ENCODE measurements at regions not wholly inside any gene's neighbourhood (a gene's known extent, or its start where the extent isn't known, plus 50 kb on each side); places are given as distances from the start of the nearest gene placed in this dataset.

GRCh38 chr14:62431496-62431895, 613.8 kb downstream of the KCNH5 start:
- no peak for DNase-seq (ENCODE audit: low spot score)
- Histone ChIP-seq H3K27ac (no peak overlapping the region), H3K4me3 (no peak overlapping the region)
- TF ChIP-seq CTCF (IDR thresholded peaks at IDR 0.05), result no peak

- Histone ChIP-seq H3K27ac (no peak overlapping the region), H3K4me3 (no peak overlapping the region)
- no peak for DNase-seq (ENCODE audit: low spot score)
- TF ChIP-seq CTCF (IDR thresholded peaks at IDR 0.05), result no peak
These were observed 612.3 kb downstream of the KCNH5 start for GRCh38 chr14:62432955-62433354.

GRCh38 chr14:62436261-62436660, 609.0 kb downstream of the KCNH5 start:
- Histone ChIP-seq H3K27ac (no peak overlapping the region), H3K4me3 (no peak overlapping the region)
- TF ChIP-seq CTCF (IDR thresholded peaks at IDR 0.05), result no peak
- no peak for DNase-seq (ENCODE audit: low spot score)

- no peak for TF ChIP-seq CTCF (IDR thresholded peaks at IDR 0.05)
- no peak overlapping the region for H3K4me3 ChIP-seq
- no peak overlapping the region for H3K27ac ChIP-seq
- no peak for DNase-seq (ENCODE audit: low spot score)
These were observed 606.0 kb downstream of the KCNH5 start for GRCh38 chr14:62439210-62439609.

GRCh38 chr14:62443796-62444195, 601.5 kb downstream of the KCNH5 start:
- no peak for DNase-seq (ENCODE audit: low spot score)
- no peak for TF ChIP-seq CTCF (IDR thresholded peaks at IDR 0.05)
- H3K27ac ChIP-seq, result no peak overlapping the region
- H3K4me3 ChIP-seq, result no peak overlapping the region

GRCh38 chr14:62445570-62445969, 599.7 kb downstream of the KCNH5 start:
- Histone ChIP-seq H3K27ac (no peak overlapping the region), H3K4me3 (no peak overlapping the region)
- TF ChIP-seq CTCF (IDR thresholded peaks at IDR 0.05), result no peak
- no peak for DNase-seq (ENCODE audit: low spot score)

GRCh38 chr14:62451221-62451620, 594.0 kb downstream of the KCNH5 start:
- no peak for DNase-seq (ENCODE audit: low spot score)
- TF ChIP-seq CTCF (IDR thresholded peaks at IDR 0.05), result no peak
- Histone ChIP-seq H3K4me3 (no peak overlapping the region), H3K27ac (no peak overlapping the region)
